ENCODE measurements at regions not wholly inside any gene's neighbourhood (a gene's known extent, or its start where the extent isn't known, plus 50 kb on each side); places are given as distances from the start of the nearest gene placed in this dataset.

DNA sequence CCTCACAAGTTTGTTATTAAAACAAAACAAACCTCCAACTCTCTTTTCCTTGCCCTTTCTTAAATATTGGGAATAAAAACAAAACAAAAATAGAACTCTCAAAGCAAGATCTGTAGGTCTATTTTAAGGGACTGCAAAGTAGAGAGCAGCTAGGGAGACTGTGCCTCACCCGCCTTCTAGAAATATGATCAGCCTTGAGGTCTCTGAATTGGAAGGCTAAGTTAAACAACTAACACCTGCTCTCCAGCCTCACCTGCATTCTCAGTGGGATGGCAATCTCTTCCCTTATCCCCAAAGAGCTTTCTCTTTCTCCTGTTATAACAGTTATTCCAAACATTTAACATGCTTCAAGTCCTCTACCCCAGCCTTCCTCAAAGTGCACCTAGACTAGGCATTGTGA, 75.5 kb upstream of the TNR start:
- H3K27me3 ChIP-seq (ENCODE audit: control insufficient read depth, extremely low read depth, insufficient read depth, low read length), result no peaks in the 10 kb centered on the region
- no peak overlapping the region for H2AFZ ChIP-seq (ENCODE audit: control insufficient read depth, low read length)
- no peaks in the 10 kb centered on the region for H3K9me3 ChIP-seq (ENCODE audit: control insufficient read depth, low read depth, low read length)
- DNase-seq (ENCODE audit: low read depth, low spot score), result no peak
- H3K9me1 ChIP-seq (ENCODE audit: control insufficient read depth, extremely low read depth, insufficient read depth, low read length), result no peaks in the 10 kb centered on the region
- no peaks in the 10 kb centered on the region for H4K20me1 ChIP-seq (ENCODE audit: control insufficient read depth, extremely low read depth, insufficient read depth, low read length)
- no peak overlapping the region for H3K4me3 ChIP-seq (ENCODE audit: control insufficient read depth in 2 of 3, extremely low read depth in 1 of 3, insufficient read depth in 2 of 3, low read depth in 1 of 3, low read length in 3 of 3)
- no peak for TF ChIP-seq EZH2 (IDR thresholded peaks at IDR 0.05; ENCODE audit: low read length)
- TF ChIP-seq, protein P1, sequence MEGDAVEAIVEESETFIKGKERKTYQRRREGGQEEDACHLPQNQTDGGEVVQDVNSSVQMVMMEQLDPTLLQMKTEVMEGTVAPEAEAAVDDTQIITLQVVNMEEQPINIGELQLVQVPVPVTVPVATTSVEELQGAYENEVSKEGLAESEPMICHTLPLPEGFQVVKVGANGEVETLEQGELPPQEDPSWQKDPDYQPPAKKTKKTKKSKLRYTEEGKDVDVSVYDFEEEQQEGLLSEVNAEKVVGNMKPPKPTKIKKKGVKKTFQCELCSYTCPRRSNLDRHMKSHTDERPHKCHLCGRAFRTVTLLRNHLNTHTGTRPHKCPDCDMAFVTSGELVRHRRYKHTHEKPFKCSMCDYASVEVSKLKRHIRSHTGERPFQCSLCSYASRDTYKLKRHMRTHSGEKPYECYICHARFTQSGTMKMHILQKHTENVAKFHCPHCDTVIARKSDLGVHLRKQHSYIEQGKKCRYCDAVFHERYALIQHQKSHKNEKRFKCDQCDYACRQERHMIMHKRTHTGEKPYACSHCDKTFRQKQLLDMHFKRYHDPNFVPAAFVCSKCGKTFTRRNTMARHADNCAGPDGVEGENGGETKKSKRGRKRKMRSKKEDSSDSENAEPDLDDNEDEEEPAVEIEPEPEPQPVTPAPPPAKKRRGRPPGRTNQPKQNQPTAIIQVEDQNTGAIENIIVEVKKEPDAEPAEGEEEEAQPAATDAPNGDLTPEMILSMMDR (optimal IDR thresholded peaks at IDR 0.05 in 1 of 3, IDR thresholded peaks at IDR 0.05 in 1 of 3, conservative IDR thresholded peaks at IDR 0.05 in 1 of 3; ENCODE audit: extremely low read depth in 1 of 3, insufficient read depth in 2 of 3, low read length in 3 of 3), result no peak
- no peak overlapping the region for H3K27ac ChIP-seq (ENCODE audit: control insufficient read depth, insufficient read depth, low read length)
- H3K36me3 ChIP-seq (ENCODE audit: control insufficient read depth in 2 of 2, extremely low read depth in 1 of 2, insufficient read depth in 2 of 2, low read length in 2 of 2), result no peaks in the 10 kb centered on the region
- dilution Hi-C loops (cut with MboI; ENCODE audit: extremely low pct_ligation_motif_present, low sequenced_read_pairs), result no loop called here
- no peak overlapping the region for H3K4me2 ChIP-seq (ENCODE audit: control insufficient read depth, extremely low read depth, insufficient read depth, low read depth, low read length)
- no peak overlapping the region for H3K9ac ChIP-seq (ENCODE audit: control insufficient read depth, extremely low read depth, insufficient read depth, low read length)
- peak; percentile 52 for FAIRE-seq
- no peaks in the 10 kb centered on the region for H3K79me2 ChIP-seq (ENCODE audit: control insufficient read depth, insufficient read depth, low read length)
- peaks cover 9% of the 10 kb centered on the region for H3K4me1 ChIP-seq (ENCODE audit: control insufficient read depth, extremely low read depth, insufficient read depth, low read length)

DNA sequence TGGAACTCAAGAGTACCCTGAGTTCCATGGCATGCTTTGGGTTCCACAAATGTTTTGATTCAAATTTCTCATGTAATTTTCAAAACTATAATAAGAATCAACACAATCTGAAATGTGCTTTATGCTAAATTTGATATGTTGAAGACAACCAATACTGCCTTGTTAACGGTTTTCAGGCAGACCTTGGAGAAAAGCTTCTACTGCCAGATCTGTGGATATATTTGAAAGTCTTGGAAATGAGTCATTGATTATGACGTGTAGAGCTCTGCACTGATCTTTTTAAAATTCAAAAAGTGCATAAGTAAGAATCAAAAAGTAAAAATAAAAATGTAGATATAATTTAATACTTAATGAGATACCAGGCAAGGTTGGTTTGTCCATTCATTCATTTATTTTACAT, 74.0 kb upstream of the TNR start:
- H3K4me3 ChIP-seq (ENCODE audit: control insufficient read depth in 2 of 3, extremely low read depth in 1 of 3, insufficient read depth in 2 of 3, low read depth in 1 of 3, low read length in 3 of 3), result no peak overlapping the region
- H3K27me3 ChIP-seq (ENCODE audit: control insufficient read depth, extremely low read depth, insufficient read depth, low read length), result no peaks in the 10 kb centered on the region
- no peaks in the 10 kb centered on the region for H3K79me2 ChIP-seq (ENCODE audit: control insufficient read depth, insufficient read depth, low read length)
- peaks cover 2% of the 10 kb centered on the region for H3K4me1 ChIP-seq (ENCODE audit: control insufficient read depth, extremely low read depth, insufficient read depth, low read length)
- no peaks in the 10 kb centered on the region for H3K9me3 ChIP-seq (ENCODE audit: control insufficient read depth, low read depth, low read length)
- FAIRE-seq (no peak), DNase-seq (ENCODE audit: low read depth, low spot score) (no peak)
- no peak overlapping the region for H3K4me2 ChIP-seq (ENCODE audit: control insufficient read depth, extremely low read depth, insufficient read depth, low read depth, low read length)
- H2AFZ ChIP-seq (ENCODE audit: control insufficient read depth, low read length), result no peak overlapping the region
- no peaks in the 10 kb centered on the region for H4K20me1 ChIP-seq (ENCODE audit: control insufficient read depth, extremely low read depth, insufficient read depth, low read length)
- dilution Hi-C loops (cut with MboI; ENCODE audit: extremely low pct_ligation_motif_present, low sequenced_read_pairs), result no loop called here
- no peaks in the 10 kb centered on the region for H3K9me1 ChIP-seq (ENCODE audit: control insufficient read depth, extremely low read depth, insufficient read depth, low read length)
- no peak overlapping the region for H3K27ac ChIP-seq (ENCODE audit: control insufficient read depth, insufficient read depth, low read length)
- TF ChIP-seq EZH2 (IDR thresholded peaks at IDR 0.05; ENCODE audit: low read length), result no peak
- TF ChIP-seq, protein P1 (optimal IDR thresholded peaks at IDR 0.05 in 1 of 3, IDR thresholded peaks at IDR 0.05 in 1 of 3, conservative IDR thresholded peaks at IDR 0.05 in 1 of 3; ENCODE audit: extremely low read depth in 1 of 3, insufficient read depth in 2 of 3, low read length in 3 of 3), result no peak
- no peak overlapping the region for H3K9ac ChIP-seq (ENCODE audit: control insufficient read depth, extremely low read depth, insufficient read depth, low read length)
- no peaks in the 10 kb centered on the region for H3K36me3 ChIP-seq (ENCODE audit: control insufficient read depth in 2 of 2, extremely low read depth in 1 of 2, insufficient read depth in 2 of 2, low read length in 2 of 2)
